HG02571 (cell line): ENCODE measurements at regions not wholly inside any gene's neighbourhood (a gene's known extent, or its start where the extent isn't known, plus 50 kb on each side); places are given as distances from the start of the nearest gene placed in this dataset.
"Not testable (repeated sequence)": the region's sequence is repeated elsewhere in the genome, so short reads cannot be mapped to it uniquely, and the experiment has no call there.

Experiments used
- ATAC-seq: cut with Tn5 transposase; IDR thresholded peaks from one replicate; pipeline ENCODE4 v1.9.1; 2021; ENCODE audit warnings: mild to moderate bottlenecking, moderate library complexity; ENCODE audit not compliant: unreplicated experiment

GRCh38 chr18:25587545-25587944 is 235.6 kb upstream of the ZNF521 start:
- no peak for ATAC-seq

DNA sequence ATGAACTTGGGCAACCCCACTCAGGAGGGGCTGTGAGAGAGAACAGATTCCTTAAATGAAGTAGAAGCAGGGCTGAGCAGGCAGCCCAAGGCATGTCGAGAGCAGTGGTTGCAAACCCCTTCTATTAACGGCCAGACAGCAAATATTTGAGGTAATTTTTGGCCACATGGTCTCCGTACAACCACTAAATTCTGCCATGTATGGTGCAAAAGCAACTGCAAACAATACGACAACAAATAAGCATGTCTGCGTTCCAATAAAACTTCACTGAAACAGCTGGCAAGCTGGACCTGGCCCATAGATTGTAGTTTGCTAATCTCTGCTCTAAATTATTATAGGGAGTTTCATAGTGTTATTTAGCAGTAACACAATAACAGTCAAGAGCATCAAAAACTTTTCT is 217.0 kb upstream of the ZNF521 start:
- no peak for ATAC-seq

DNA sequence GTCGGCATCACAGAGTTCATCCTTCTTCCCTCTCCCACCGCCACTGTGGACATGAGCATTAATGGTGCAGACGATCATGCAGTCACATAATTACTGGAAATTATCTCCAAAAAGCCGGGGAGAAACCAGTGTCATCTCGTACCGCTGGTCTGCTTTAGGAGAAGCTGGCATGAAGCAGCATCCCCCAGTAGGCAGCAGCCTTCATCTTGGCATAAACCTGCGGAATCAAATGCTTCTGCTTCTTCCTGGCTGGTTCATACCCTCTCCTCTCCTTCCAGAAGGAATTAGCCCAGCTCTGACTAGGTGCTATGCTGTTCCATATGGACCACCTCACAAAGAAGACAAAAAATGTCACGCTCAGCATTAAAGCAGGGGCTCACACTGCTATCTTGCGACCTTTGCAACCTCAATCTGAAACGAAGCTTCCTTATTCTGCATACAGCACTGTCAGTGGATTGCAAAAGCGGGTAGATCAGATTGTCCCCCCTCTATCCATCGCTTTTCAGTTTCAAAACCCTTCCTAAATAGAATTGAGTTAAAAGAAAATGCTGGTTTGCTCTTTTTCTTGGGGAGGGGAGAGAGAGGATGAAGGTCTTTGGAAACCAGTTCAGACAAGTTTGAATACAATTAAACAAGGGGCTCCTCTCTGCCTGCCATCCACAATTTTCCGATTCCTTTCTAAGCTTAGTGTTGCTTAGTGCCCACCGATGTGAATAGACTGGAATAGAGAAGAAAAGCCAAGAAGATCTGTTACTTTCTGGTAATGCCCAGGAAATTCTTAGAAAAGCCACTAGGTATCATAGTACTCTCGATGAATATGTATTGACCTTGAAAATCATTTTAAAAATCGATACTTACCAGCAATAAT is 212.1 kb upstream of the ZNF521 start:
- ATAC-seq, result no peak

GRCh38 chr18:25563346-25563745 is 211.4 kb upstream of the ZNF521 start:
- ATAC-seq, result no peak

DNA sequence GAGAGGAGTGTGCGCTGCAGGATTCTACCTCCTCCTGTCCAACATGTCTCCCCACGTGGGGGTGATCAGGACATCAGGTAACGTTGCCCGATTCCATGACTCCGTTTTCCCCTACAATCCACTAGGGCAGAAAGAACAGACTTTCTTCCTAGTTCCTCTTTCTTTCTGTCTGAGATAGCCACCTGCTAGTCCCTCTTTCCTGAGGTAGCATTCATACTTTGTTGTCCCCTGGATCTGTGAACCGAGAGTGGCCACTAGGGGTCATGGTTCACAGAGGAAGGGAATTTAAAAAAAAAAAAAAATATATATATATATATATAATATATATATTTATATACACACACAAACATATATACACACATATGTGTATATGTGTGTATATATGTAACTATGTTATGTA is 210.0 kb upstream of the ZNF521 start:
- ATAC-seq, result no peak

DNA sequence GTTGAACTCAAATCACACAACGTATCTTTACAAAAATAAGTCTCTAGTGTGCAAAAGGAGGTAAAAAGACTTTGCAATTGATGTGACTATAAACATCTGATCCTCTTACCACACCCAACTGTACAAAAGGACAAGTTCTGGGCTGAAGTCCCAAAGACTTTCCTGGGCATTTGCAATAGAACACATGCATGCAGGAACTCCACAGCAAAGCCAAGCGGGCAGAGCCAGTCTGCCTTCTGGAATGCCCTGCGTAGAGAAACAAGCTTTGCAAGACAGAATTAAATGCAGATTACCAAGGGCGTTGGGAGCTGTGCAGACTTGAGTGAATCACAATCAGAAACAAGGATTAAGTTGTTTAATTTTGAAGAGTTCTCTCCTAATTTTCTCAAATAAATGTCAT is 208.4 kb upstream of the ZNF521 start:
- ATAC-seq, result no peak

DNA sequence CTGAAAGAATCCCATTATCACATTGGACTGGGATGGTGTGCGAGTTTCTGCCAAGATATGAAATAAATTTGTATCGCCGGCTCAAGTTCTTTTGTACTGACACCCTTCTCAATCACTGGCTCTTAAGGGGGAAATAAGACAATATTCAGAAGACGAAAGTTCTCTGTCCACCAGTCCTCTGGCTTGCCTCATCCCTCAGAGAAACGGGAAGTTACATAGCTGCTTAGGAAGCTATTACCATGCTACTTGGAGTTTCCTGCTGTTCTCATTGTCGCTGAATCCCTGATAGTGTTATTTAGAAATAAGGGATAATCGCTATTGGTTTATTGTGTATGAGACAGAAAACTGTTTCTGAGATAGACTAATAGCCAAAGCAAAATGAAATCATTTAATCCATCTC is 205.0 kb upstream of the ZNF521 start:
- ATAC-seq, result no peak

DNA sequence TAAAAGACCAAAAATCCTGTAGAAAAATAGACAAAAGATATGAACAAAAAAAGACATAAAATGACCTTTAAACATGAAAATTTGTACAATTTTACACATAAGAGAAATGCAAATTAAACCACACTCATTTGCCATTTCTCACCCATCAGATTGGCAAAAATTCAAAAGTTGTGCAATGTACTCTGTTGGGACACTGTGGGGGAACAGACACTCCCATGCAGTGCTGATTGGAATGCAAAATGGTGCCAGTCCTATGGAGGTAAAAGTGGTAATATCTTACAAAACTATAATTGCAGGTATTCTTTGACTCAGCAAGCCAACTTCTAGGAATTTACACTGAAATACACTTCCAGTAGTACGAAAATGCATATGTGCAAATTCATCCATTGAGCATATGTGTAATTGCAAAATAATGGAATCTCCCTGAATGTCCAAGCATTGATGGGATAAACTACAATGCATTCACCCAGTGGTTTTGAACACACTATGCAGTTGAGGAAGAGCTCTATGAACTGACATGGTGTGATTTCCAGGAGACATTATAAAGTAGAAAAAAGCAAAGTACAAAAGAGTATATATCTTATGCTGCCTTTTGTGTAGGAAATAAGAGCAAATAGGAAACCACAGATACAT is 201.8 kb upstream of the ZNF521 start:
- ATAC-seq, result no peak

DNA sequence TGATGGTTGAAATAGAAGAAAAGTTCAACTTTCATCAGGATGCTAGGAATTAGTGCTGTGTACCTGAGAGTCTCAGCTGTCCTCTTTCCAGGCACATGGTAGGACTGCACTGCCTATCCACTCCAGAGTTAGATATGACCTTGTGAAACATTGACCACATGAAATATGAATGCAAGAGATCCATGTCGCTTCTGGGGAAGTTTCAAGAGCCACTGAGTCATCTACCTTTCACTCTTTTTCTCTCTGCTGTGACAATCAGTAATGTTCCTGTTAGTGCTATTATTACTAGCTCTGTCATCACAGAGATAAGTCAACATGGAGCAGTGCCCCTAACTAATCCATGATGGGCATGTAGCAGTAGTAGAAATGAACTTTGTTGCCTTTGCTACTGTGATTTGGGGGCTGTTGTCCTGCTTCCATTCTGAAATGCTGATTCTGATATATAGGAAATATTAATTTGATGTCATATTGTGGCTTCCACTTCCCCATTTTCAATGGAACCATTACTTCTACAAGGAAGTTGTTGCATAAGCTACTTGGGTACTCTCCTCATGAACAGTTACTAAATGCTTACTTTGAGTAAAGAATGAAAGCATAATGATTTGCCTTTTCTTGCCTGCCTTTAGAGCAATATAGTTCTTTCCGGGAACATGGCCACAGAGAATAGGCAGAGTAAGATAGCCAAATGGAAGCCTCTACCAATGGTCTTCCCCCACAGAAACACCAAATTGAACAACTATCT is 192.8 kb upstream of the ZNF521 start:
- no peak for ATAC-seq

DNA sequence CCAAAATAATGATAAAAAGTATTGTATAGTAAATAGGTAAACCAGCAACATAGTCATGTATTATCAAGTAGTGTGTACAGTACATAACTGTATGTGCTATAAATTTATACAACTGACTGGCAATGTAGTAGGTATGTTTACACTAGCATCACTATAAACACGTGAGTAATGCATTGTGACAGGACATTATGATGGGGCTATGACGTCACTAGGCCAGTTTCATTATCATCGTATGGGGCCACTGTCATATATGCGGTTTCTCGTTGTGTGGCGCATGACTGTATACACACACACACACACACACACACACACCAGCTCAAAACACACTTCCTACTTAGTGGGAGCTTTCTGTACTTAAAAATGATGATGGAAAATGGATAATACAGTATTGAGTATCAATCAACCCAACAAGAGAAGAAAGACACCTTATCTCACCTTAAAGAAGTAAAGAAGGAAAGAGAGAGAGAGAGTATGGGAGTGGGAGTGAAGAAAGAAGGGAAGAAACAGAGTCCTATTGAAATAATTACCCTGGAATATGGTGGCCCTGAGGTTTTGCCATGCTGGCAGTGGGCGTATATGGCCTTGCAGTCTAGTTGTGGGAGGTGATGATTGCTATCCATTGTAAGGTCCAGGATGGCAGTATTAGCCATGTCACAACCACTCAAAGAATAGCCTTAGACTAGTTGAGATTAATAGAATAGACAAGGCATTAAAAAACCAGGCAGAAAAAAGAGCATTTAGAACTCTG is 186.4 kb upstream of the ZNF521 start:
- no peak for ATAC-seq

- no peak for ATAC-seq
Measured at GRCh38 chr18:25535495-25535894, 183.5 kb upstream of the ZNF521 start.

DNA sequence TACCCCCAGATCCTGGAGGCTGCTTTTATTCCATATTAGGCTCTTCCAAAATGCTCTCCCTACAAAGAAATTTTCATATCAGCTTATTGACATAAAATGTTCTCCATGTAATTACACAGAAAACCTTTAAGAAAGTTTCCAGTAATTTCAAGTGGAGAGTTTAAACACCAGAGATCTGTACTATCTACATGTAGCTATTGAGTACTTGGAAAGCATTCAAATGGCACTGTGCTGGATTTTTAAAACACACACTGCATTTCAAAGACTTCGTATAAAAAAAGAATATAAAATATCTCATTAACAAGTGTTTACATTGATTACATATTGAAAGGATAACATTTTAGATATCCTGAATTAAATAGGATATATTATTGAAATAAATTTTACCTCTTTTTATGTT is 182.4 kb upstream of the ZNF521 start:
- ATAC-seq, result no peak

- ATAC-seq, result no peak
Measured at GRCh38 chr18:25533218-25533617, 181.3 kb upstream of the ZNF521 start.

- ATAC-seq, result no peak
Measured at GRCh38 chr18:25531207-25531606, 179.2 kb upstream of the ZNF521 start.

- ATAC-seq, result not testable (repeated sequence)
Measured at GRCh38 chr18:25525789-25526188, 173.8 kb upstream of the ZNF521 start.

- ATAC-seq, result peak; percentile 87
Measured at GRCh38 chr18:25518716-25519053, 166.7 kb upstream of the ZNF521 start.

- ATAC-seq, result peak; percentile 26
Measured at GRCh38 chr18:25517881-25518715, 166.1 kb upstream of the ZNF521 start.

DNA sequence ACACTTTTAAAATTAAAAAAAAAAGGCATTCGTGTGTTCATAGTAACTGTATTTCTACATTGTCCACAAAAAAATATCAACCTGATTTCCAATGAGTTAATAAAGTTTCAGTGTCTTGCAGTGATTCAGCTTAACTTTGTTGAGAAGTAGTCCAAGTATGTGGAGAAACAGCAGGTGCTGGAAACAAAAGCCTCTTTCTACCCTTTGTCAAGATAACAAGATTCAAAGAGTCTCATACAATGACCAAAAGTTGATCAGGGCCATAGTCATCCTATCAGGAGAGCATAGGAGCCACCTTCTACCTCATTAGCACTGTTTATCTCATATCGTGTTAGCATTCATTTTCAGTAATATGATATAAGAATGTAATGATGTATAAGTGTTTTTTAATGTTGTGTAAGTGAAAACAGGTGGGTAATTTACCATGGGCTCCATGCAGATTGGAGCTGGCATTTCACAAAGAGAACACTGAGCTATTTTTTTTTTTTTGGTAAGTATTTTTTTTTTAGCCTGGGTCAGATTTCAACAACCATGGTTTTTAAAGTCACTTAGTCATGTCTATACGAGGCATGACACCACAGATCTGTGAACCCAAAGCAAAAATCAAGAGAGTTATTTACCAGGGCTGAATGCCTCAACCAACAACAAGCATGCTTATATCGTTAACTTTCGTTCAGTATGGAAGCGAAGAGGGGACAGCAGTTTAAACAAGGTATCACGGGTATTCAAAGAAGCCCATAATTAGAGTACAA is 165.0 kb upstream of the ZNF521 start:
- no peak for ATAC-seq

DNA sequence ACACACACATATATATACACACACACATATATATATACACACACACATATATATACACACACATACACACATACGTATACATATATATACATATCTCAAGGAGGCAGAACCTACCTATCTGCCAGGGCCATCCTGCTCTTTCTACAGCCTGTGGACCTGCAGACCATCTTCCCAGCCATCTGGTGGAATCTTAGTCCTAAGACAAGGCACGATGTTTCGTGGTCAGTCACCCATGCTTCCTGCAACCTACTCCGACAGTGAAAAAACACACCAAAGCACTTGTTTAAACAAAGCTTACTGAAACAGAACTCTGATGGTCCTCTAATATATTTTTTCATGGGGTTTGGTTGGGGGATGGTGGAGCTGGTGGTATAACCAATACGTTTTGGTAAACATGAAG is 164.2 kb upstream of the ZNF521 start:
- ATAC-seq, result no peak

- no peak for ATAC-seq
Measured at GRCh38 chr18:25510096-25510495, 158.1 kb upstream of the ZNF521 start.
